SK-N-SH treated with all-trans-retinoic acid at 6 μM for 48 hours (cell line): ENCODE measurements at regions not wholly inside any gene's neighbourhood (a gene's known extent, or its start where the extent isn't known, plus 50 kb on each side); places are given as distances from the start of the nearest gene placed in this dataset.

Source experiments
- ATAC-seq: fragments of 200-7000 bp; cut with Tn5 transposase; 3 replicates; pipeline ENCODE4 v1.9.1; 2020; ENCODE audit warnings: mild to moderate bottlenecking, moderate library complexity
- ARNTL ChIP-seq: fragments of 450-650 bp; formaldehyde crosslinking; IDR thresholded peaks from 2 replicates; pipeline ENCODE4 v1.5.0; 2020; ENCODE audit warnings: low read depth, mild to moderate bottlenecking, moderate library complexity, borderline replicate concordance
- BACH2 ChIP-seq: fragments of 250-450 bp; sonication (Bioruptor Pico); IDR thresholded peaks from 2 replicates; pipeline ENCODE4 v1.9.0; 2021; ENCODE audit warnings: mild to moderate bottlenecking, borderline replicate concordance
- CREB5 ChIP-seq: fragments of 250-450 bp; sonication (Bioruptor Pico); IDR thresholded peaks from 2 replicates; pipeline ENCODE4 v1.5.1; 2020; ENCODE audit warnings: low read depth, mild to moderate bottlenecking, moderate library complexity
- CSRNP3 ChIP-seq: fragments of 250-450 bp; sonication (Bioruptor Pico); IDR thresholded peaks from 2 replicates; pipeline ENCODE4 v1.5.1; 2021; ENCODE audit warnings: mild to moderate bottlenecking, moderate library complexity
- ESRRG ChIP-seq: fragments of 250-450 bp; sonication (Bioruptor Pico); IDR thresholded peaks from 2 replicates; pipeline ENCODE4 v1.6.1; 2021; ENCODE audit warnings: mild to moderate bottlenecking
- GLIS3 ChIP-seq: fragments of 250-450 bp; sonication (Bioruptor Pico); IDR thresholded peaks from 2 replicates; pipeline ENCODE4 v1.5.0; 2020; ENCODE audit warnings: mild to moderate bottlenecking, moderate library complexity
- ISL1 ChIP-seq: fragments of 250-450 bp; sonication (Bioruptor Pico); IDR thresholded peaks from 2 replicates; pipeline ENCODE4 v2.1.2; 2022; ENCODE audit warnings: mild to moderate bottlenecking, moderate library complexity
- PATZ1 ChIP-seq: fragments of 250-450 bp; sonication (Bioruptor Pico); IDR thresholded peaks from 2 replicates; pipeline ENCODE4 v1.8.0; 2020; ENCODE audit warnings: mild to moderate bottlenecking, moderate library complexity, borderline replicate concordance
- POU6F1 ChIP-seq: fragments of 250-450 bp; sonication (Bioruptor Pico); IDR thresholded peaks from 2 replicates; pipeline ENCODE4 v1.8.0; 2021; ENCODE audit warnings: low read depth, mild to moderate bottlenecking, moderate library complexity, borderline replicate concordance
- PPARA ChIP-seq: fragments of 250-450 bp; sonication (Bioruptor Pico); IDR thresholded peaks from 2 replicates; pipeline ENCODE4 v1.5.0; 2020; ENCODE audit warnings: mild to moderate bottlenecking, borderline replicate concordance
- RARB ChIP-seq: fragments of 250-450 bp; sonication (Bioruptor Pico); IDR thresholded peaks from 2 replicates; pipeline ENCODE4 v1.8.0; 2021; ENCODE audit warnings: mild to moderate bottlenecking, moderate library complexity
- SNAI2 ChIP-seq: fragments of 250-450 bp; sonication (Bioruptor Pico); IDR thresholded peaks from 2 replicates; pipeline ENCODE4 v1.5.0; 2020; ENCODE audit warnings: mild to moderate bottlenecking, moderate library complexity
- TCF4 ChIP-seq: fragments of 250-450 bp; sonication (Bioruptor Pico); IDR thresholded peaks from 2 replicates; pipeline ENCODE4 v1.8.0; 2021; ENCODE audit warnings: mild to moderate bottlenecking, moderate library complexity, borderline replicate concordance
- TOX ChIP-seq: fragments of 250-450 bp; sonication (Bioruptor Pico); IDR thresholded peaks from 2 replicates; pipeline ENCODE4 v1.8.0; 2021; ENCODE audit warnings: mild to moderate bottlenecking, moderate library complexity, borderline replicate concordance
- TSHZ2 ChIP-seq: fragments of 250-450 bp; sonication (Bioruptor Pico); IDR thresholded peaks from 2 replicates; pipeline ENCODE4 v1.5.0; 2020; ENCODE audit warnings: mild to moderate bottlenecking, moderate library complexity
- ZC3H10 ChIP-seq: fragments of 250-450 bp; sonication (Bioruptor Pico); IDR thresholded peaks from 2 replicates; pipeline ENCODE4 v1.5.1; 2021; ENCODE audit warnings: mild to moderate bottlenecking, moderate library complexity
- ZFP3 ChIP-seq: fragments of 250-450 bp; sonication (Bioruptor Pico); IDR thresholded peaks from 2 replicates; pipeline ENCODE4 v1.5.0; 2020; ENCODE audit warnings: mild to moderate bottlenecking, moderate library complexity
- ZFP30 ChIP-seq: fragments of 450-650 bp; formaldehyde crosslinking; IDR thresholded peaks from 2 replicates; pipeline ENCODE4 v1.5.0; 2022; ENCODE audit warnings: mild to moderate bottlenecking, moderate library complexity
- ZNF565 ChIP-seq: fragments of 450-650 bp; formaldehyde crosslinking; conservative IDR thresholded peaks from 2 replicates; pipeline ENCODE4 v1.5.0; 2020; ENCODE audit warnings: low read depth, mild to moderate bottlenecking, moderate library complexity
- ZNF70 ChIP-seq: fragments of 450-650 bp; formaldehyde crosslinking; IDR thresholded peaks from 2 replicates; pipeline ENCODE4 v1.5.0; 2020; ENCODE audit warnings: mild to moderate bottlenecking, moderate library complexity
- ZNF8 ChIP-seq: fragments of 450-650 bp; formaldehyde crosslinking; IDR thresholded peaks from 2 replicates; pipeline ENCODE4 v1.5.0; 2020; ENCODE audit warnings: mild to moderate bottlenecking, moderate library complexity

GRCh38 chr14:30331030-30331429 is 227.9 kb upstream of the G2E3 start:
- TF ChIP-seq ZFP3 (CRISPR knock-in tag) (no peak), ZC3H10 (no peak), TCF4 (CRISPR knock-in tag) (no peak), RARB (no peak), ESRRG (no peak)

GRCh38 chr14:30332374-30332773 is 226.6 kb upstream of the G2E3 start:
- TF ChIP-seq RARB (no peak), GLIS3 (no peak)
- TF ChIP-seq, all 23 proteins: peak for 0
- ATAC-seq: no peak

More at GRCh38 chr14:30331030-30331429, 227.9 kb upstream of the G2E3 start:
- ATAC-seq: no peak

GRCh38 chr14:30333934-30334333 is 225.0 kb upstream of the G2E3 start:
- no peak for ATAC-seq
- TF ChIP-seq ZNF8 (no peak), ZFP30 (CRISPR knock-in tag) (no peak), ZNF70 (CRISPR knock-in tag) (no peak), ZFP3 (CRISPR knock-in tag) (no peak), SNAI2 (CRISPR knock-in tag) (no peak), CSRNP3 (CRISPR knock-in tag) (no peak), ARNTL (no peak), ZC3H10 (no peak), ISL1 (CRISPR knock-in tag) (no peak), TOX (no peak), POU6F1 (no peak), TCF4 (CRISPR knock-in tag) (no peak), PATZ1 (CRISPR knock-in tag) (no peak), CREB5 (no peak), BACH2 (no peak), ZNF565 (no peak), TSHZ2 (no peak), ESRRG (no peak), PPARA (CRISPR knock-in tag) (no peak)

- no peak for ATAC-seq
- TF ChIP-seq PPARA (CRISPR knock-in tag) (no peak), PATZ1 (CRISPR knock-in tag) (no peak), RARB (no peak), ZFP30 (CRISPR knock-in tag) (no peak), TCF4 (CRISPR knock-in tag) (no peak), ZC3H10 (no peak), ZFP3 (CRISPR knock-in tag) (no peak), ESRRG (no peak), GLIS3 (no peak), BACH2 (no peak), TOX (no peak), SNAI2 (CRISPR knock-in tag) (no peak), ARNTL (no peak), CSRNP3 (CRISPR knock-in tag) (no peak), CREB5 (no peak)
These were observed 221.5 kb upstream of the G2E3 start for GRCh38 chr14:30337456-30337855.
